ENCODE measurements at regions not wholly inside any gene's neighbourhood (a gene's known extent, or its start where the extent isn't known, plus 50 kb on each side); places are given as distances from the start of the nearest gene placed in this dataset.

DNA sequence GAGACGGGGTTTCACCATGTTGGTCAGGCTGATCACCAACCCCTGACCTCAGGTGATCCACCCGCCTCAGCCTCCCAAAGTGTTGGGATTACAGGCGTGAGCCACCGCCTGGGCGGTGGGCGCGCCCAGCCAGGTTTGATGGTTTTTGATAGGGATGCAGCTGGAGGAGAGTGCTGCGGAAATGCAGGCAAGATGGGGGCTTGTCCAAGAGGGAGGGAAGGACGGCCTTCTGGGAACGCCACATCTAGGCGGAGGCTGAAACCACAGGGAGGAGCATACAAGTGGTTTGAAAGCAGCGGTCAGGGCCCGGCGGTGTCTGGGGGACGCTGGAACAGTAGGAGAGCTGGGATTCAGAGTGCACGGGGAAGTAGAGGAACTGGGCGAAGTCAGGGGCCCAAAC is 134.6 kb downstream of the VRK1 start:
- H3K27me3 Mint-ChIP-seq: no peaks in the 10 kb centered on the region
- intact Hi-C loops (cut with micrococcal nuclease): no loop called here
- DNase-seq: no peak
- no peaks in the 10 kb centered on the region for H3K36me3 Mint-ChIP-seq (ENCODE audit: low read depth)
- H3K27ac Mint-ChIP-seq: no peak overlapping the region
- H3K4me3 Mint-ChIP-seq: no peak overlapping the region
- peaks cover 8% of the 10 kb centered on the region for H3K9me3 Mint-ChIP-seq
- H3K4me1 Mint-ChIP-seq: no peaks in the 10 kb centered on the region

DNA sequence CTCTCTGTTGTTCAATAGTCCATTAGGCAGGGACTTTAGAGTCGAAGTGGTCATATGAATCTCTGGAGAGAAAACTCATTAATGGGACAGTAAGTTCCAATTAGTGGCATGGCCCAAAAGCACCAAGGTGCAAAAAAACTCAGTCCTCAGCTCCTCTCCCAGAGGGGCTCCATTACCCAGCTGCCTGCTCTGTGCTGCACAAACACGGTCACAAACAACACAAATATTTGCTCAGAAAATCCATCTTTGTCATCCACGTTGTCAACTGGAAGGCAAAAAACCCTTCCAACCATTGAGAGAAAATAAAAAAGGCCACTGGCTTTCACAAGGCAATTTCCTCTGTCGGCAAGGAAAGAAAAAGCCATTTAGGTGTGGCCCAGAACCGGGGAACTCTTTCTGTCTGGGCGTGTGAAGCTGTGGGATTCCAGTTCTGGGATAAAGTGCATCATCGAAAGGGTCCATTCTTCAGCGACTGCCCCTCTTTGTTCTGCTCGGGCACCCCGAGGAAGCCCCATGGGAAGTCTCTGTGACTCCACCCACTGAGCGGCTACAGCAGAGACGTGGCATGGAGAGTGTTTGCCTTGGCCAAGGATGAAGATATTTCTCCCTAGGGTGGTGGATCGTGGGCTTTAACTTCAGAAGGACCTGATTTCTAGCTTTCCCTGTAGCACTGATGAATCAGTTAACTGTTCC is 137.6 kb downstream of the VRK1 start:
- no peak overlapping the region for H3K27ac Mint-ChIP-seq
- DNase-seq: no peak
- H3K4me1 Mint-ChIP-seq: no peaks in the 10 kb centered on the region
- intact Hi-C loops (cut with micrococcal nuclease): no loop called here
- no peaks in the 10 kb centered on the region for H3K36me3 Mint-ChIP-seq (ENCODE audit: low read depth)
- H3K9me3 Mint-ChIP-seq: no peaks in the 10 kb centered on the region
- no peak overlapping the region for H3K4me3 Mint-ChIP-seq
- H3K27me3 Mint-ChIP-seq: no peaks in the 10 kb centered on the region

GRCh38 chr14:96938946-96939345 is 141.8 kb downstream of the VRK1 start:
- Mint-ChIP-seq H3K27me3 (no peaks in the 10 kb centered on the region), H3K4me3 (no peak overlapping the region), H3K36me3 (ENCODE audit: low read depth) (no peaks in the 10 kb centered on the region), H3K9me3 (no peaks in the 10 kb centered on the region), H3K27ac (no peak overlapping the region), H3K4me1 (no peaks in the 10 kb centered on the region)
- DNase-seq: no peak
- intact Hi-C loops (cut with micrococcal nuclease): no loop called here

GRCh38 chr14:96940009-96940408 is 142.8 kb downstream of the VRK1 start:
- Mint-ChIP-seq H3K27ac (no peak overlapping the region), H3K27me3 (no peaks in the 10 kb centered on the region), H3K36me3 (ENCODE audit: low read depth) (no peaks in the 10 kb centered on the region), H3K4me1 (no peaks in the 10 kb centered on the region), H3K9me3 (no peaks in the 10 kb centered on the region), H3K4me3 (no peak overlapping the region)
- intact Hi-C loops (cut with micrococcal nuclease): no loop called here
- DNase-seq: no peak

- Mint-ChIP-seq H3K9me3 (no peaks in the 10 kb centered on the region), H3K27me3 (no peaks in the 10 kb centered on the region), H3K4me1 (peaks cover 5% of the 10 kb centered on the region), H3K27ac (no peak overlapping the region), H3K4me3 (no peak overlapping the region), H3K36me3 (ENCODE audit: low read depth) (no peaks in the 10 kb centered on the region)
- no peak for DNase-seq
- intact Hi-C loops (cut with micrococcal nuclease): no loop called here
These were observed 147.1 kb downstream of the VRK1 start for GRCh38 chr14:96944297-96944696.

DNA sequence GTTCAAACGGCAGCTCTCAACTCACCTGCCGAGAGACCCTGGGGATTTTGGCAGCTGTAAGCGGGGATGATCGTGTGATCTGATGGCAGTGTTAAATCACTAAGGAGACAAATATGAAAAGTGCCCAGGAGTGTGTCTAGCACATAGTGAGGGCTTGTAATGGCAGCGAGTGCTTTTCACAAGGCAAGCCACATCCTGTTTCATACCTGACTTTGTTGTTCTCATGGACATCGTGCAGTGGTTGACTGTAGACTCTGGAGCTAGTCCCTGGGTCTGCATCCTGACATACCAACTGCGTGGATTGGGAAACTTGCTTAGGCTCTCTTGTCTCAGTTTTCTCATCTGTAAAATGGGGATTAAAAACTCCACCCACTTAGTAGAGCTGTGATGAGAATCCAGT is 148.5 kb downstream of the VRK1 start:
- Mint-ChIP-seq H3K4me3 (no peak overlapping the region), H3K4me1 (peaks cover 7% of the 10 kb centered on the region), H3K9me3 (no peaks in the 10 kb centered on the region), H3K27ac (no peak overlapping the region), H3K36me3 (ENCODE audit: low read depth) (no peaks in the 10 kb centered on the region), H3K27me3 (no peaks in the 10 kb centered on the region)
- intact Hi-C loops (cut with micrococcal nuclease): no loop called here
- DNase-seq: no peak

GRCh38 chr14:96949594-96949993 is 152.4 kb downstream of the VRK1 start:
- Mint-ChIP-seq H3K27ac (no peak overlapping the region), H3K27me3 (no peaks in the 10 kb centered on the region), H3K4me3 (no peak overlapping the region), H3K4me1 (peaks cover 7% of the 10 kb centered on the region), H3K9me3 (no peaks in the 10 kb centered on the region), H3K36me3 (ENCODE audit: low read depth) (no peaks in the 10 kb centered on the region)
- no peak for DNase-seq
- intact Hi-C loops (cut with micrococcal nuclease): no loop called here

- H3K9me3 Mint-ChIP-seq: no peaks in the 10 kb centered on the region
- no peak overlapping the region for H3K4me3 Mint-ChIP-seq
- H3K4me1 Mint-ChIP-seq: peaks cover 3% of the 10 kb centered on the region
- no peaks in the 10 kb centered on the region for H3K27me3 Mint-ChIP-seq
- no peak overlapping the region for H3K27ac Mint-ChIP-seq
- intact Hi-C loops (cut with micrococcal nuclease): no loop called here
- DNase-seq: no peak
- H3K36me3 Mint-ChIP-seq (ENCODE audit: low read depth): no peaks in the 10 kb centered on the region
These were observed 154.3 kb downstream of the VRK1 start for GRCh38 chr14:96951511-96951910.

GRCh38 chr14:96953087-96953874 is 156.1 kb downstream of the VRK1 start:
- Mint-ChIP-seq H3K27ac (no peak overlapping the region), H3K9me3 (no peaks in the 10 kb centered on the region), H3K4me1 (peaks cover 3% of the 10 kb centered on the region), H3K36me3 (ENCODE audit: low read depth) (no peaks in the 10 kb centered on the region), H3K4me3 (no peak overlapping the region), H3K27me3 (no peaks in the 10 kb centered on the region)
- intact Hi-C loops (cut with micrococcal nuclease): no loop called here
- DNase-seq: no peak

- intact Hi-C loops (cut with micrococcal nuclease): no loop called here
- H3K9me3 Mint-ChIP-seq: no peaks in the 10 kb centered on the region
- H3K4me1 Mint-ChIP-seq: peaks cover 3% of the 10 kb centered on the region
- no peak for DNase-seq
- H3K4me3 Mint-ChIP-seq: no peak overlapping the region
- no peaks in the 10 kb centered on the region for H3K36me3 Mint-ChIP-seq (ENCODE audit: low read depth)
- no peaks in the 10 kb centered on the region for H3K27me3 Mint-ChIP-seq
- no peak overlapping the region for H3K27ac Mint-ChIP-seq
These were observed 156.6 kb downstream of the VRK1 start for GRCh38 chr14:96953875-96954185.

GRCh38 chr14:96956464-96957239 is 159.5 kb downstream of the VRK1 start:
- no peak overlapping the region for H3K27ac Mint-ChIP-seq
- H3K36me3 Mint-ChIP-seq (ENCODE audit: low read depth): peaks cover 7% of the 10 kb centered on the region
- H3K4me1 Mint-ChIP-seq: peaks cover 2% of the 10 kb centered on the region
- intact Hi-C loops (cut with micrococcal nuclease): no loop called here
- peaks cover 5% of the 10 kb centered on the region for H3K9me3 Mint-ChIP-seq
- H3K27me3 Mint-ChIP-seq: no peaks in the 10 kb centered on the region
- no peak for DNase-seq
- H3K4me3 Mint-ChIP-seq: no peak overlapping the region

- peaks cover 11% of the 10 kb centered on the region for H3K9me3 Mint-ChIP-seq
- peaks cover 15% of the 10 kb centered on the region for H3K36me3 Mint-ChIP-seq (ENCODE audit: low read depth)
These were observed 160.9 kb downstream of the VRK1 start for GRCh38 chr14:96958057-96958456.

GRCh38 chr14:96959992-96960391 is 162.8 kb downstream of the VRK1 start:
- H3K9me3 Mint-ChIP-seq: peaks cover 16% of the 10 kb centered on the region
- no peak overlapping the region for H3K27ac Mint-ChIP-seq
- H3K4me3 Mint-ChIP-seq: no peak overlapping the region
- DNase-seq: no peak
- H3K4me1 Mint-ChIP-seq: peaks cover 12% of the 10 kb centered on the region
- intact Hi-C loops (cut with micrococcal nuclease): no loop called here
- peaks cover 18% of the 10 kb centered on the region for H3K36me3 Mint-ChIP-seq (ENCODE audit: low read depth)
- H3K27me3 Mint-ChIP-seq: no peaks in the 10 kb centered on the region

More at GRCh38 chr14:96958057-96958456, 160.9 kb downstream of the VRK1 start:
- H3K4me1 Mint-ChIP-seq: peaks cover 12% of the 10 kb centered on the region
- H3K27me3 Mint-ChIP-seq: no peaks in the 10 kb centered on the region
- H3K4me3 Mint-ChIP-seq: no peak overlapping the region
- no peak overlapping the region for H3K27ac Mint-ChIP-seq
- DNase-seq: no peak
- intact Hi-C loops (cut with micrococcal nuclease): no loop called here

DNA sequence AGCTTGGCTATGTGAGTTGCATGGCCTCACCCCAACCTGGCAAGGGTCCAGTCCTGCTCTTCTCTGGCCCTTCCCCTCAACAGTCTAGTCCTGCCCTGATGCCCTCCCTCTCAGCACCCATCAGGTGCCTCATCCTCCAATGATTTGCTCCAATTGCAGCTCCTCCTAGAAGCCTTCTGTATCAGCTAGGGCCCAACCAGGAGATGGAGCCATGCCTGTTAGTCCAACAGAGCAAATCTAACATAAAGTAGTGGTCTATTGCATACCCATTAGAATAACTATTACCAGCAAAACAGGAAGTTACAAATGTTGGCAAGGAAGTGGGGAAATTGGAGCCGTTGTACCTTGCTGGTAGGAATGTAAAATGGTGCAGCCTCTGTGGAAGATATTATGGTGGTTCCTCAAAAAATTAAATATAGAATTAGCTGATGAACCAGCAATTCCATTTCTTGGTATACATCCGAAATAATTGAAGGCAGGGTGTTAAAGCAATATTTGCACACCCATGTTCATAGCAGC is 163.5 kb downstream of the VRK1 start:
- Mint-ChIP-seq H3K9me3 (peaks cover 16% of the 10 kb centered on the region), H3K4me1 (peaks cover 12% of the 10 kb centered on the region), H3K4me3 (no peak overlapping the region), H3K36me3 (ENCODE audit: low read depth) (peaks cover 18% of the 10 kb centered on the region), H3K27me3 (no peaks in the 10 kb centered on the region), H3K27ac (no peak overlapping the region)
- intact Hi-C loops (cut with micrococcal nuclease): no loop called here
- DNase-seq: no peak

Measured in activated CD4-positive, alpha-beta T cell treated with anti-CD3 and anti-CD28 coated beads, Interleukin-2, amount 10 ng/mL, durations not matched to agents 24 days and 14 days (primary cell).